H1 (cell line): ENCODE measurements at regions not wholly inside any gene's neighbourhood (a gene's known extent, or its start where the extent isn't known, plus 50 kb on each side); places are given as distances from the start of the nearest gene placed in this dataset.

Experiments used
- CTCF ChIA-PET: fragments of 300-600 bp; sonication (Branson Sonifier 250); formaldehyde crosslinking; loops from one replicate; lab custom pipeline; 2021; ENCODE audit not compliant: partially characterized antibody; lab: Charles Lee
- POLR2A ChIA-PET: fragments of 300-600 bp; sonication (Branson Sonifier 250); formaldehyde crosslinking; loops from one replicate; lab custom pipeline; 2021; ENCODE audit warnings: inconsistent platforms; ENCODE audit not compliant: partially characterized antibody; lab: Charles Lee
- DNase-seq, 2 experiments: peaks; one replicate each; pipeline versions ENCODE4 v3.0.0 to v3.0.0-alpha.2; 2010 to 2022; ENCODE audit warnings: low spot score in 2 of 2, low read depth in 1 of 2, mixed read lengths in 1 of 2
- FAIRE-seq: peaks from 2 replicates; lab custom pipeline; 2011; peaks lifted over from hg19 to GRCh38; lab: Jason Lieb, UNC
- H2AFZ ChIP-seq: 2 replicates; pipeline ENCODE4 v1.8.1; 2012; ENCODE audit warnings: low read length, inconsistent platforms
- H2AK5ac ChIP-seq: 2 replicates; pipeline ENCODE4 v1.6.1; 2013; ENCODE audit warnings: low read depth, low read length
- H2BK120ac ChIP-seq: replicated peaks from 2 replicates; pipeline ENCODE3; 2013; ENCODE audit warnings: low read depth, low read length, inconsistent platforms
- H2BK12ac ChIP-seq: 2 replicates; pipeline ENCODE4 v1.6.1; 2013; ENCODE audit warnings: low read depth, low read length
- H2BK15ac ChIP-seq: 2 replicates; pipeline ENCODE4 v1.6.1; 2013; ENCODE audit warnings: low read length
- H2BK20ac ChIP-seq: 2 replicates; pipeline ENCODE4 v1.6.1; 2013; ENCODE audit warnings: low read length
- H2BK5ac ChIP-seq: 2 replicates; pipeline ENCODE4 v1.6.1; 2013; ENCODE audit warnings: low read depth, low read length
- H3K14ac ChIP-seq: 2 replicates; pipeline ENCODE4 v1.6.1; 2013; ENCODE audit warnings: inconsistent platforms; ENCODE audit not compliant: insufficient read length
- H3K18ac ChIP-seq: 2 replicates; pipeline ENCODE4 v1.6.1; 2013; ENCODE audit warnings: low read length; ENCODE audit errors: extremely low read depth
- H3K23ac ChIP-seq: 2 replicates; pipeline ENCODE4 v1.6.1; 2013; ENCODE audit warnings: inconsistent platforms; ENCODE audit not compliant: insufficient read length
- H3K23me2 ChIP-seq: 2 replicates; pipeline ENCODE4 v1.6.1; 2013; ENCODE audit warnings: low read depth, low read length
- H3K27ac ChIP-seq: 2 replicates; pipeline ENCODE4 v1.6.1; 2011; ENCODE audit warnings: low read depth, low read length, inconsistent platforms
- H3K27me3 ChIP-seq, 4 experiments: replicated peaks in 1 of 4; 1 replicate in 1 of 4; 2 replicates in 3 of 4; pipeline versions ENCODE4 v1.6.1 to v1.8.1; 2011 to 2013; ENCODE audit warnings: low read length in 3 of 4, mild to moderate bottlenecking in 3 of 4, inconsistent platforms in 2 of 4, mixed read lengths in 2 of 4, moderate library complexity in 1 of 4; ENCODE audit not compliant: control insufficient read depth in 3 of 4, insufficient read depth in 3 of 4; ENCODE audit errors: extremely low read depth in 1 of 4
- H3K36me3 ChIP-seq, 4 experiments: 2 replicates each; pipeline versions ENCODE4 v1.6.1 to v1.8.1; 2011 to 2013; ENCODE audit warnings: mild to moderate bottlenecking in 4 of 4, low read length in 3 of 4, moderate library complexity in 2 of 4, control low read depth in 1 of 4, inconsistent platforms in 1 of 4; ENCODE audit not compliant: insufficient read depth in 4 of 4, control insufficient read depth in 2 of 4
- H3K4ac ChIP-seq: replicated peaks from 2 replicates; pipeline ENCODE3; 2013; ENCODE audit warnings: low read length, low read depth, mixed read lengths, inconsistent platforms; ENCODE audit not compliant: insufficient read length
- H3K4me1 ChIP-seq, 4 experiments: replicated peaks in 1 of 4; 1 replicate in 1 of 4; 2 replicates in 3 of 4; pipeline versions ENCODE4 v1.6.1 to v1.8.1; 2011 to 2013; ENCODE audit warnings: low read length in 3 of 4, inconsistent platforms in 2 of 4, mixed read lengths in 1 of 4; ENCODE audit not compliant: insufficient read depth in 4 of 4, control insufficient read depth in 3 of 4
- H3K4me2 ChIP-seq, 2 experiments: 2 replicates each; pipeline versions ENCODE4 v1.6.1 to v1.8.1; 2011 to 2013; ENCODE audit warnings: low read depth in 2 of 2, low read length in 2 of 2, control low read depth in 1 of 2, inconsistent platforms in 1 of 2, mild to moderate bottlenecking in 1 of 2; ENCODE audit not compliant: insufficient read depth in 1 of 2
- H3K4me3 ChIP-seq, 4 experiments: fragments of 200-600, 300-600 bp in 1 of 4; sonication (generic), shearing (Covaris generic), sonication (Bioruptor Twin) in 1 of 4; 2 replicates each; pipeline versions ENCODE4 v1.5.1 to v1.8.1; 2011 to 2016; ENCODE audit warnings: low read length in 4 of 4, low read depth in 3 of 4, control low read depth in 2 of 4, inconsistent platforms in 2 of 4, mild to moderate bottlenecking in 2 of 4, mixed read lengths in 1 of 4, moderate library complexity in 1 of 4; ENCODE audit not compliant: insufficient read depth in 2 of 4; ENCODE audit errors: extremely low read depth in 1 of 4
- H3K56ac ChIP-seq: replicated peaks from 2 replicates; pipeline ENCODE3; 2013; ENCODE audit warnings: low read depth, mild to moderate bottlenecking, mixed read lengths, low read length, inconsistent platforms; ENCODE audit not compliant: insufficient read length
- H3K79me1 ChIP-seq: 2 replicates; pipeline ENCODE4 v1.6.1; 2013; ENCODE audit warnings: low read depth, low read length, control low read depth
- H3K79me2 ChIP-seq, 2 experiments: 2 replicates each; pipeline versions ENCODE4 v1.6.1 to v1.8.1; 2012 to 2013; ENCODE audit warnings: low read length in 2 of 2, mild to moderate bottlenecking in 2 of 2, inconsistent platforms in 1 of 2; ENCODE audit not compliant: insufficient read depth in 2 of 2, control insufficient read depth in 1 of 2
- H3K9ac ChIP-seq, 4 experiments: replicated peaks in 1 of 4; 1 replicate in 1 of 4; 2 replicates in 3 of 4; pipeline versions ENCODE4 v1.6.1 to v1.8.1; 2011 to 2013; ENCODE audit warnings: low read depth in 3 of 4, low read length in 3 of 4, control low read depth in 2 of 4, mild to moderate bottlenecking in 2 of 4, moderate library complexity in 2 of 4, inconsistent platforms in 1 of 4; ENCODE audit errors: extremely low read depth in 1 of 4
- H3K9me3 ChIP-seq, 2 experiments: 2 replicates each; pipeline versions ENCODE4 v1.6.1 to v1.8.1; 2012 to 2013; ENCODE audit warnings: mild to moderate bottlenecking in 2 of 2, moderate library complexity in 2 of 2, control low read depth in 1 of 2, inconsistent platforms in 1 of 2, low read depth in 1 of 2, low read length in 1 of 2, mixed read lengths in 1 of 2; ENCODE audit not compliant: insufficient read depth in 2 of 2
- H4K20me1 ChIP-seq, 2 experiments: replicated peaks in 1 of 2; 2 replicates each; pipeline versions ENCODE3 to v1.8.1; 2011 to 2013; ENCODE audit warnings: inconsistent platforms in 2 of 2, low read length in 2 of 2, mild to moderate bottlenecking in 1 of 2; ENCODE audit not compliant: insufficient read depth in 2 of 2, control insufficient read depth in 1 of 2
- H4K5ac ChIP-seq: 2 replicates; pipeline ENCODE4 v1.6.1; 2013; ENCODE audit warnings: low read length, low read depth, mixed read lengths, inconsistent platforms; ENCODE audit not compliant: insufficient read length
- H4K8ac ChIP-seq: 2 replicates; pipeline ENCODE4 v1.8.0; 2013; ENCODE audit warnings: mild to moderate bottlenecking, moderate library complexity, low read length, inconsistent platforms; ENCODE audit not compliant: insufficient read depth; ENCODE audit errors: extremely low read depth
- H4K91ac ChIP-seq: replicated peaks from 2 replicates; pipeline ENCODE3; 2013; ENCODE audit warnings: low read length, mixed read lengths, inconsistent platforms; ENCODE audit not compliant: insufficient read length
- whole genome bisulfite sequencing, 2 experiments: shearing (Covaris generic) in 1 of 2; methylation state at CpG; one replicate each; pipeline versions ENCODE4 v1.1.6 to v1.1.7; 2013 to 2015; ENCODE audit warnings: low lambda C conversion rate in 2 of 2, mixed read lengths in 2 of 2, inconsistent platforms in 1 of 2, low coverage in 1 of 2, missing lambda C conversion rate in 1 of 2; ENCODE audit not compliant: insufficient replicate concordance in 2 of 2, insufficient coverage in 1 of 2, insufficient read length in 1 of 2; ENCODE audit errors: extremely low coverage in 1 of 2, missing lambda C conversion rate in 1 of 2; 5-methylcytosine and 5-hydroxymethylcytosine counted together

GRCh38 chr6:156046841-156047449 lies 591.3 kb upstream of the NOX3 start:
- no peak overlapping the region for H2AK5ac ChIP-seq
- ChIA-PET POLR2A (no interaction called here), CTCF (no interaction called here)
- peaks cover 0 to 4% (median 0%) of the 10 kb centered on the region in 4 experiments; a peak in 2 of 7 replicates for H3K4me1 ChIP-seq
- H2BK120ac ChIP-seq = no peak overlapping the region
- H3K14ac ChIP-seq = no peak overlapping the region
- H2BK12ac ChIP-seq = no peak overlapping the region
- H3K4me2 ChIP-seq = no peak overlapping the region
- DNase-seq (no peak), FAIRE-seq (no peak)
- no peak overlapping the region for H3K4me3 ChIP-seq
- no peak overlapping the region for H3K27ac ChIP-seq
- H3K23me2 ChIP-seq = no peaks in the 10 kb centered on the region
- H3K56ac ChIP-seq = no peak overlapping the region
- H4K5ac ChIP-seq = no peak overlapping the region
- H2AFZ ChIP-seq = no peak overlapping the region
- H2BK15ac ChIP-seq = no peak overlapping the region
- no peaks in the 10 kb centered on the region for H3K27me3 ChIP-seq
- no peak overlapping the region for H2BK20ac ChIP-seq
- no peak overlapping the region for H3K9ac ChIP-seq
- H4K91ac ChIP-seq = no peak overlapping the region
- no peaks in the 10 kb centered on the region for H4K20me1 ChIP-seq
- no peak overlapping the region for H4K8ac ChIP-seq
- H3K36me3 ChIP-seq = no peaks in the 10 kb centered on the region
- H3K18ac ChIP-seq = no peak overlapping the region
- H2BK5ac ChIP-seq = no peak overlapping the region
- H3K79me2 ChIP-seq = no peaks in the 10 kb centered on the region
- no peak overlapping the region for H3K4ac ChIP-seq
- no peaks in the 10 kb centered on the region for H3K79me1 ChIP-seq
- H3K9me3 ChIP-seq = no peaks in the 10 kb centered on the region
- H3K23ac ChIP-seq = no peak overlapping the region
- 91% methylated on average over 8 of the region's 8 CpGs; no CpG with 5 or more reads in 1 of the 2 experiments for WGBS, 2 experiments
